IMR-90 (cell line): ENCODE measurements at regions not wholly inside any gene's neighbourhood (a gene's known extent, or its start where the extent isn't known, plus 50 kb on each side); places are given as distances from the start of the nearest gene placed in this dataset.

Experiments
- ATAC-seq: fragments of 200-7000 bp; cut with Tn5 transposase; 2 replicates; pipeline ENCODE4 v1.9.1; 2020; ENCODE audit warnings: low read depth, mild to moderate bottlenecking, moderate library complexity
- BruUV-seq: library from RNA; stranded (reverse); fragments of 400-500 nt; replicated peaks from 2 replicates; lab custom pipeline; 2021; lab: Mats Ljungman, UMichigan
- CTCF ChIA-PET: fragments of 300-600 bp; formaldehyde crosslinking; extraction: SDS; loops from one replicate; lab custom pipeline; 2021; ENCODE audit warnings: antibody characterized with exemption; lab: Yijun Ruan, JAX
- POLR2A ChIA-PET: fragments of 300-600 bp; sonication (Branson Sonifier 250); formaldehyde crosslinking; loops from one replicate; lab custom pipeline; 2022; ENCODE audit warnings: antibody characterized with exemption; ENCODE audit not compliant: unreplicated experiment; lab: Charles Lee
- DNase-seq: peaks from one replicate; pipeline ENCODE4 v3.0.0; 2013
- H2AFZ ChIP-seq: replicated peaks from 2 replicates; pipeline ENCODE3; 2013; ENCODE audit warnings: low read length, mild to moderate bottlenecking; ENCODE audit not compliant: poor library complexity
- H2AK5ac ChIP-seq: 2 replicates; pipeline ENCODE4 v1.6.1; 2013; ENCODE audit warnings: low read depth, low read length, inconsistent platforms
- H2AK9ac ChIP-seq: replicated peaks from 2 replicates; pipeline ENCODE3; 2013; ENCODE audit warnings: mild to moderate bottlenecking, low read depth, low read length, moderate library complexity; ENCODE audit not compliant: poor library complexity
- H2BK120ac ChIP-seq: 2 replicates; pipeline ENCODE4 v1.6.1; 2013; ENCODE audit warnings: low read depth, low read length, inconsistent platforms
- H2BK15ac ChIP-seq: 3 replicates; pipeline ENCODE4 v1.6.1; 2013; ENCODE audit warnings: low read depth, low read length, inconsistent platforms
- H2BK20ac ChIP-seq: 2 replicates; pipeline ENCODE4 v1.6.1; 2013; ENCODE audit warnings: low read depth, mild to moderate bottlenecking, inconsistent platforms, low read length, moderate library complexity
- H2BK5ac ChIP-seq: 2 replicates; pipeline ENCODE4 v1.6.1; 2013; ENCODE audit warnings: mild to moderate bottlenecking, low read depth, low read length, inconsistent platforms; ENCODE audit not compliant: poor library complexity, severe bottlenecking
- H3K14ac ChIP-seq: replicated peaks from 2 replicates; pipeline ENCODE4 v1.6.1; 2013; ENCODE audit warnings: low read depth, low read length, inconsistent platforms
- H3K18ac ChIP-seq: 2 replicates; pipeline ENCODE4 v1.6.1; 2013; ENCODE audit warnings: low read depth, low read length, control low read depth
- H3K23ac ChIP-seq: 2 replicates; pipeline ENCODE4 v1.6.1; 2013; ENCODE audit warnings: low read depth, low read length, inconsistent platforms
- H3K27ac ChIP-seq: 2 replicates; pipeline ENCODE4 v1.5.1; 2013; ENCODE audit warnings: mild to moderate bottlenecking, control low read depth, low read length; ENCODE audit not compliant: insufficient read depth
- H3K27me3 ChIP-seq: 2 replicates; pipeline ENCODE4 v1.6.1; 2013; ENCODE audit warnings: low read length; ENCODE audit not compliant: control insufficient read depth, insufficient read depth
- H3K36me3 ChIP-seq: 2 replicates; pipeline ENCODE4 v1.6.1; 2013; ENCODE audit warnings: low read length, mixed read lengths; ENCODE audit not compliant: control insufficient read depth, insufficient read depth
- H3K4ac ChIP-seq: 2 replicates; pipeline ENCODE4 v1.6.1; 2013; ENCODE audit warnings: low read depth, low read length, inconsistent platforms
- H3K4me1 ChIP-seq: 2 replicates; pipeline ENCODE4 v1.6.1; 2013; ENCODE audit warnings: low read length, mixed read lengths; ENCODE audit not compliant: control insufficient read depth, insufficient read depth
- H3K4me2 ChIP-seq: 2 replicates; pipeline ENCODE4 v1.6.1; 2013; ENCODE audit warnings: low read depth, mild to moderate bottlenecking, control low read depth, low read length, moderate library complexity
- H3K4me3 ChIP-seq: 2 replicates; pipeline ENCODE4 v1.5.1; 2013; ENCODE audit warnings: low read depth, mild to moderate bottlenecking, control low read depth, low read length, moderate library complexity; ENCODE audit not compliant: insufficient read depth
- H3K56ac ChIP-seq: 2 replicates; pipeline ENCODE4 v1.6.1; 2013; ENCODE audit warnings: low read length, inconsistent platforms; ENCODE audit not compliant: insufficient read depth; ENCODE audit errors: extremely low read depth
- H3K79me1 ChIP-seq, 2 experiments: 2 replicates each; pipeline ENCODE4 v1.6.1; 2013; ENCODE audit warnings: low read length in 2 of 2, inconsistent platforms in 1 of 2, low read depth in 1 of 2
- H3K9ac ChIP-seq: 2 replicates; pipeline ENCODE4 v1.6.1; 2013; ENCODE audit warnings: low read depth, low read length, control low read depth
- H3K9me1 ChIP-seq: 2 replicates; pipeline ENCODE4 v1.6.1; 2013; ENCODE audit warnings: low read length, inconsistent platforms; ENCODE audit not compliant: insufficient read depth
- H3K9me3 ChIP-seq: 2 replicates; pipeline ENCODE4 v1.6.1; 2013; ENCODE audit warnings: low read length; ENCODE audit not compliant: control insufficient read depth, insufficient read depth
- H4K20me1 ChIP-seq: 2 replicates; pipeline ENCODE4 v1.6.1; 2013; ENCODE audit warnings: low read length, inconsistent platforms; ENCODE audit not compliant: insufficient read depth
- H4K5ac ChIP-seq: 2 replicates; pipeline ENCODE4 v1.6.1; 2013; ENCODE audit warnings: mild to moderate bottlenecking, low read depth, low read length, control low read depth
- H4K8ac ChIP-seq, 2 experiments: 2 replicates each; pipeline ENCODE4 v1.6.1; 2013; ENCODE audit warnings: low read depth in 2 of 2, low read length in 2 of 2, control low read depth in 1 of 2, inconsistent platforms in 1 of 2
- H4K91ac ChIP-seq: 2 replicates; pipeline ENCODE4 v1.6.1; 2013; ENCODE audit warnings: low read depth, low read length, inconsistent platforms; ENCODE audit not compliant: insufficient read depth
- BHLHE40 ChIP-seq: fragments of 150-350 bp; IDR thresholded peaks from 2 replicates; pipeline ENCODE4 v1.6.1; 2016; ENCODE audit warnings: mild to moderate bottlenecking, low read depth, low read length
- CEBPB ChIP-seq: IDR thresholded peaks from 2 replicates; pipeline ENCODE4 v1.6.1; 2012; ENCODE audit warnings: low read depth, low read length, improper control_type of control experiment
- CHD1 ChIP-seq: IDR thresholded peaks from 2 replicates; pipeline ENCODE4 v1.6.1; 2012; ENCODE audit warnings: low read depth, low read length, improper control_type of control experiment
- ELK1 ChIP-seq: fragments of 150-350 bp; IDR thresholded peaks from 2 replicates; pipeline ENCODE4 v1.6.1; 2016; ENCODE audit warnings: low read depth, mild to moderate bottlenecking, low read length, moderate library complexity, borderline replicate concordance
- FOS ChIP-seq: fragments of 150-350 bp; IDR thresholded peaks from 2 replicates; pipeline ENCODE4 v1.6.1; 2016; ENCODE audit warnings: low read depth, low read length
- MAFK ChIP-seq: IDR thresholded peaks from 2 replicates; pipeline ENCODE4 v1.6.1; 2012; ENCODE audit warnings: low read depth, low read length, improper control_type of control experiment
- MAZ ChIP-seq: IDR thresholded peaks from 2 replicates; pipeline ENCODE4 v1.6.1; 2012; ENCODE audit warnings: low read depth, mild to moderate bottlenecking, low read length, improper control_type of control experiment, moderate library complexity, borderline replicate concordance
- NFE2L2 ChIP-seq: fragments of 150-350 bp; IDR thresholded peaks from 2 replicates; pipeline ENCODE4 v1.6.1; 2016; ENCODE audit warnings: low read depth, mild to moderate bottlenecking, low read length
- POLR2A ChIP-seq: IDR thresholded peaks from 2 replicates; pipeline ENCODE4 v1.6.1; 2012; ENCODE audit warnings: mild to moderate bottlenecking, low read depth, low read length
- RAD21 ChIP-seq: IDR thresholded peaks from 2 replicates; pipeline ENCODE4 v1.6.1; 2012; ENCODE audit warnings: low read length, improper control_type of control experiment
- RCOR1 ChIP-seq: IDR thresholded peaks from 2 replicates; pipeline ENCODE4 v1.6.1; 2012; ENCODE audit warnings: mild to moderate bottlenecking, low read length, improper control_type of control experiment; ENCODE audit not compliant: insufficient replicate concordance
- RFX5 ChIP-seq: IDR thresholded peaks from 2 replicates; pipeline ENCODE4 v1.8.0; 2012; ENCODE audit warnings: low read depth, mild to moderate bottlenecking, low read length, moderate library complexity
- SMC3 ChIP-seq: fragments of 150-350 bp; IDR thresholded peaks from 2 replicates; pipeline ENCODE4 v1.6.1; 2016; ENCODE audit warnings: low read depth, mild to moderate bottlenecking, antibody characterized with exemption, low read length, moderate library complexity
- USF2 ChIP-seq: fragments of 150-350 bp; IDR thresholded peaks from 2 replicates; pipeline ENCODE4 v1.6.1; 2017; ENCODE audit warnings: mild to moderate bottlenecking, antibody characterized with exemption, low read length, low read depth
- WGBS, 2 experiments: methylation state at CpG; one replicate each; pipeline versions ENCODE4 v1.1.5 to v1.1.7; 2013; ENCODE audit warnings: missing lambda C conversion rate in 2 of 2; ENCODE audit not compliant: insufficient read length in 1 of 2; ENCODE audit errors: extremely low coverage in 2 of 2; 5-methylcytosine and 5-hydroxymethylcytosine counted together
- dilution Hi-C: fragments of 300-500 bp; cut with HindIII; formaldehyde crosslinking; loops from one replicate; pipeline ENCODE4 v1.14.3; 2018; ENCODE audit warnings: low sequenced_read_pairs; ENCODE audit not compliant: unreplicated experiment
- in situ Hi-C: fragments of 300-500 bp; cut with MboI; formaldehyde crosslinking; loops from 3 replicates; pipeline ENCODE4 v1.14.3; 2019; ENCODE audit warnings: low sequenced_read_pairs, inconsistent platforms, mixed read lengths
- intact Hi-C: fragments of 100-400 bp; cut with micrococcal nuclease; formaldehyde crosslinking; loops from 2 replicates; pipeline ENCODE4 v1.10.0; 2022

GRCh38 chr10:131843089-131843595 is 57.7 kb upstream of the PPP2R2D start:
- no peak overlapping the region for H3K4me2 ChIP-seq
- no peaks in the 10 kb centered on the region for H4K20me1 ChIP-seq
- no peak overlapping the region for H3K14ac ChIP-seq
- TF ChIP-seq USF2 = no peak
- no peak for TF ChIP-seq CHD1
- TF ChIP-seq RAD21 = no peak
- TF ChIP-seq MAFK = no peak
- no peak for TF ChIP-seq RCOR1
- no peak for TF ChIP-seq POLR2A
- no peak for TF ChIP-seq NFE2L2
- TF ChIP-seq FOS = no peak
- TF ChIP-seq BHLHE40 = no peak
- TF ChIP-seq ELK1 = no peak
- TF ChIP-seq SMC3 = no peak
- no peak for TF ChIP-seq CEBPB
- no peak for TF ChIP-seq MAZ
- no peak for TF ChIP-seq RFX5
- no peak overlapping the region for H4K5ac ChIP-seq
- no peak overlapping the region for H3K56ac ChIP-seq
- in situ Hi-C loops = no loop called here
- no peak overlapping the region for H3K4me3 ChIP-seq
- no peak overlapping the region for H2AK5ac ChIP-seq
- H2BK5ac ChIP-seq = no peak overlapping the region
- dilution Hi-C loops = no loop called here
- H3K9me3 ChIP-seq = peaks cover 56% of the 10 kb centered on the region
- H3K36me3 ChIP-seq = no peaks in the 10 kb centered on the region
- H2BK20ac ChIP-seq = no peak overlapping the region
- BruUV-seq = no TSS peak
- no peak overlapping the region for H3K4ac ChIP-seq
- no peak overlapping the region for H2AK9ac ChIP-seq
- no peaks in the 10 kb centered on the region for H3K4me1 ChIP-seq
- no peak overlapping the region for H3K27ac ChIP-seq
- H2AFZ ChIP-seq = no peak overlapping the region
- no peak overlapping the region for H3K9ac ChIP-seq
- intact Hi-C loops = no loop called here
- no peak overlapping the region for H4K91ac ChIP-seq
- DNase-seq (no peak), ATAC-seq (no peak)
- no peak overlapping the region for H2BK120ac ChIP-seq
- no peaks in the 10 kb centered on the region for H3K9me1 ChIP-seq
- H4K8ac ChIP-seq = no peak overlapping the region
- ChIA-PET CTCF (no interaction called here), POLR2A (no interaction called here)
- H3K27me3 ChIP-seq = no peaks in the 10 kb centered on the region
- no peak overlapping the region for H2BK15ac ChIP-seq
- H3K18ac ChIP-seq = no peak overlapping the region
- no peaks in the 10 kb centered on the region for H3K79me1 ChIP-seq
- H3K23ac ChIP-seq = no peak overlapping the region
- 80% methylated on average over 4 of the region's 8 CpGs; no CpG with 5 or more reads in 1 of the 2 experiments for WGBS, 2 experiments
